Peyer's patch (tissue), 4 donors: ENCODE measurements at regions not wholly inside any gene's neighbourhood (a gene's known extent, or its start where the extent isn't known, plus 50 kb on each side); places are given as distances from the start of the nearest gene placed in this dataset.

Experiments
- CTCF ChIP-seq, 6 experiments: fragments of 450-650 bp in 4 of 6; fragments of 200-600 bp in 2 of 6; sonication (generic) in 1 of 6; IDR thresholded peaks; one replicate each; pipeline ENCODE4 v1.5.1; 2017 to 2019; ENCODE audit warnings: antibody characterized with exemption in 6 of 6, mild to moderate bottlenecking in 3 of 6, moderate library complexity in 1 of 6
- POLR2A ChIP-seq, 2 donors: fragments of 450-650 bp; IDR thresholded peaks; one replicate each; pipeline ENCODE4 v1.5.1; 2017; ENCODE audit warnings: antibody characterized with exemption in 2 of 2, mild to moderate bottlenecking in 2 of 2, moderate library complexity in 2 of 2

GRCh38 chr2:16111838-16112210 is 171.5 kb downstream of the MYCN start:
- TF ChIP-seq CTCF (IDR thresholded peaks at IDR 0.05), result no peak
- no peak for TF ChIP-seq POLR2A (IDR thresholded peaks at IDR 0.05)
